Hepatocyte (in vitro differentiated cells): ENCODE measurements at regions not wholly inside any gene's neighbourhood (a gene's known extent, or its start where the extent isn't known, plus 50 kb on each side); places are given as distances from the start of the nearest gene placed in this dataset.

Experiments
- CTCF ChIP-seq: fragments of 200-600 bp; sonication (generic); IDR thresholded peaks from 2 replicates; pipeline ENCODE4 v1.5.1; 2016; ENCODE audit warnings: antibody characterized with exemption, mild to moderate bottlenecking; ENCODE audit not compliant: poor library complexity
- EZH2 ChIP-seq: fragments of 200-600 bp; sonication (generic); IDR thresholded peaks from 2 replicates; pipeline ENCODE4 v1.6.1; 2016; ENCODE audit warnings: antibody characterized with exemption, mild to moderate bottlenecking, borderline replicate concordance
- EZH2phosphoT487 ChIP-seq: fragments of 200-600 bp; sonication (generic); IDR thresholded peaks from one replicate; pipeline ENCODE4 v1.6.1; 2018; ENCODE audit warnings: antibody characterized with exemption, mild to moderate bottlenecking, low read depth, moderate library complexity; ENCODE audit not compliant: unreplicated experiment, severe bottlenecking

GRCh38 chr1:240691909-240692705 lies 80.2 kb upstream of the GREM2 start:
- peak; percentile 87 for TF ChIP-seq CTCF
- TF ChIP-seq EZH2phosphoT487, result no peak
- TF ChIP-seq EZH2, result no peak
